Effector CD4-positive, alpha-beta T cell (primary cell): ENCODE measurements at regions not wholly inside any gene's neighbourhood (a gene's known extent, or its start where the extent isn't known, plus 50 kb on each side); places are given as distances from the start of the nearest gene placed in this dataset.
"Not testable (repeated sequence)": the region's sequence is repeated elsewhere in the genome, so short reads cannot be mapped to it uniquely, and the experiment has no call there.

Experiments used
- DNase-seq: peaks from one replicate; pipeline ENCODE4 v3.0.0-alpha.2; 2020

- DNase-seq, result no peak
Measured at GRCh38 chr15:96181217-96181616, 149.3 kb upstream of the NR2F2 start.

GRCh38 chr15:96181873-96182301 is 148.6 kb upstream of the NR2F2 start:
- DNase-seq, result no peak

- no peak for DNase-seq
Measured at GRCh38 chr15:96182736-96183513, 147.6 kb upstream of the NR2F2 start.

- DNase-seq, result no peak
Measured at GRCh38 chr15:96183514-96183850, 147.0 kb upstream of the NR2F2 start.

- DNase-seq, result no peak
Measured at GRCh38 chr15:96183867-96184266, 146.6 kb upstream of the NR2F2 start.

- DNase-seq, result no peak
Measured at GRCh38 chr15:96184297-96184696, 146.2 kb upstream of the NR2F2 start.

GRCh38 chr15:96186105-96186504 is 144.4 kb upstream of the NR2F2 start:
- DNase-seq, result no peak

- no peak for DNase-seq
Measured at GRCh38 chr15:96187341-96188305, 142.9 kb upstream of the NR2F2 start.

GRCh38 chr15:96197721-96198120 is 132.8 kb upstream of the NR2F2 start:
- no peak for DNase-seq

- DNase-seq, result no peak
Measured at GRCh38 chr15:96199111-96199510, 131.4 kb upstream of the NR2F2 start.

GRCh38 chr15:96200357-96200967 is 130.0 kb upstream of the NR2F2 start:
- no peak for DNase-seq

GRCh38 chr15:96201696-96202095 is 128.8 kb upstream of the NR2F2 start:
- DNase-seq, result no peak

- DNase-seq, result not testable (repeated sequence)
Measured at GRCh38 chr15:96205588-96205987, 124.9 kb upstream of the NR2F2 start.

GRCh38 chr15:96207377-96208006 is 123.0 kb upstream of the NR2F2 start:
- DNase-seq, result no peak

GRCh38 chr15:96209285-96209735 is 121.2 kb upstream of the NR2F2 start:
- DNase-seq, result no peak

GRCh38 chr15:96213045-96213444 is 117.5 kb upstream of the NR2F2 start:
- no peak for DNase-seq

GRCh38 chr15:96213896-96214295 is 116.6 kb upstream of the NR2F2 start:
- DNase-seq, result no peak

- not testable (repeated sequence) for DNase-seq
Measured at GRCh38 chr15:96216481-96216880, 114.0 kb upstream of the NR2F2 start.

- no peak for DNase-seq
Measured at GRCh38 chr15:96217983-96218382, 112.5 kb upstream of the NR2F2 start.

GRCh38 chr15:96218623-96219455 is 111.7 kb upstream of the NR2F2 start:
- no peak for DNase-seq

- no peak for DNase-seq
Measured at GRCh38 chr15:96219681-96220080, 110.8 kb upstream of the NR2F2 start.

- no peak for DNase-seq
Measured at GRCh38 chr15:96220657-96221056, 109.8 kb upstream of the NR2F2 start.
